ENCODE measurements at regions not wholly inside any gene's neighbourhood (a gene's known extent, or its start where the extent isn't known, plus 50 kb on each side); places are given as distances from the start of the nearest gene placed in this dataset.

DNA sequence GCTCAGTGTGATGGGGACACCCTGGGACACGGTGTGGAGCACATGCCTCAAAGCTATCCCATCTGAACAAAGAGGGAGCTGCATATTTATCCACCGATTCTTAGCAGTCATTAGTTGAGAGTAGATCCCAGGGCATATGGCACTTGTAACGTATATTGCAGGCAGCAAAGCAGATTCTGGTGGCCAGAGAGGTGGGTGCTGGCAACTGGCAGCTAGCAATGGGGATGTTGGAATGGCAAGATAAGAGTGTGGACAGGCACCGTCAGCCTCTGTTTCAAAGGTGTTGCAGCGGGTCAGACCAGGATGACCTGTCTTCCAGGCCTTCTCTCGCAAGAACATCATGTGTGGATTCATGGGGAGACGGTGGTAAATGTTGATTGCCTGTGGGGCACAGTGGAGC is 54.0 kb upstream of the ADRA1D start:
- no peak for TF ChIP-seq CTCF (IDR thresholded peaks at IDR 0.05; ENCODE audit: low read depth, low read length)
- no peak for TF ChIP-seq EZH2phosphoT487 (IDR thresholded peaks at IDR 0.05; ENCODE audit: low read depth)
